GM19324 (cell line): ENCODE measurements at regions not wholly inside any gene's neighbourhood (a gene's known extent, or its start where the extent isn't known, plus 50 kb on each side); places are given as distances from the start of the nearest gene placed in this dataset.

ENCODE experiments used
- ATAC-seq: cut with Tn5 transposase; IDR thresholded peaks from one replicate; pipeline ENCODE4 v1.9.1; 2021; ENCODE audit warnings: mild to moderate bottlenecking, moderate library complexity; ENCODE audit not compliant: unreplicated experiment, low FRiP score

GRCh38 chr11:92512204-92512569 is 287.6 kb downstream of the FAT3 start:
- no peak for ATAC-seq

- no peak for ATAC-seq
Measured at GRCh38 chr11:92523611-92524010, 299.0 kb downstream of the FAT3 start.

- no peak for ATAC-seq
Measured at GRCh38 chr11:92524542-92524941, 299.9 kb downstream of the FAT3 start.

- ATAC-seq: no peak
Measured at GRCh38 chr11:92527467-92527866, 302.8 kb downstream of the FAT3 start.

- ATAC-seq: no peak
Measured at GRCh38 chr11:92528001-92528400, 303.4 kb downstream of the FAT3 start.

- ATAC-seq: no peak
Measured at GRCh38 chr11:92531065-92531739, 306.6 kb downstream of the FAT3 start.

- no peak for ATAC-seq
Measured at GRCh38 chr11:92533657-92534335, 309.2 kb downstream of the FAT3 start.

GRCh38 chr11:92536883-92537282 is 312.3 kb downstream of the FAT3 start:
- no peak for ATAC-seq

GRCh38 chr11:92540096-92540495 is 315.5 kb downstream of the FAT3 start:
- ATAC-seq: no peak

- ATAC-seq: no peak
Measured at GRCh38 chr11:92545906-92546471, 321.4 kb downstream of the FAT3 start.

GRCh38 chr11:92546603-92547002 is 322.0 kb downstream of the FAT3 start:
- ATAC-seq: no peak

GRCh38 chr11:92550411-92550810 is 325.8 kb downstream of the FAT3 start:
- ATAC-seq: no peak

GRCh38 chr11:92550871-92551270 is 326.3 kb downstream of the FAT3 start:
- no peak for ATAC-seq

- no peak for ATAC-seq
Measured at GRCh38 chr11:92552942-92553341, 328.3 kb downstream of the FAT3 start.

- ATAC-seq: no peak
Measured at GRCh38 chr11:92554688-92555087, 330.1 kb downstream of the FAT3 start.

- ATAC-seq: no peak
Measured at GRCh38 chr11:92556431-92556830, 331.8 kb downstream of the FAT3 start.

- no peak for ATAC-seq
Measured at GRCh38 chr11:92557879-92558278, 333.3 kb downstream of the FAT3 start.

- no peak for ATAC-seq
Measured at GRCh38 chr11:92558323-92558722, 333.7 kb downstream of the FAT3 start.

- no peak for ATAC-seq
Measured at GRCh38 chr11:92569726-92570125, 345.1 kb downstream of the FAT3 start.

- ATAC-seq: no peak
Measured at GRCh38 chr11:92572559-92572958, 347.9 kb downstream of the FAT3 start.

GRCh38 chr11:92576315-92576714 is 351.7 kb downstream of the FAT3 start:
- no peak for ATAC-seq

GRCh38 chr11:92580908-92581307 is 356.3 kb downstream of the FAT3 start:
- no peak for ATAC-seq
